ENCODE measurements at regions not wholly inside any gene's neighbourhood (a gene's known extent, or its start where the extent isn't known, plus 50 kb on each side); places are given as distances from the start of the nearest gene placed in this dataset.

- Histone ChIP-seq H3K36me3 (ENCODE audit: low read depth, missing control alignments) (no peaks in the 10 kb centered on the region), H3K27ac (no peak overlapping the region), H3K27me3 (no peaks in the 10 kb centered on the region), H3K4me3 (no peak overlapping the region), H3K9me3 (no peaks in the 10 kb centered on the region), H3K4me1 (no peaks in the 10 kb centered on the region)
- DNase-seq = no peak
- TF ChIP-seq POLR2A (IDR thresholded peaks at IDR 0.05) = no peak
- TF ChIP-seq CTCF (IDR thresholded peaks at IDR 0.05) = no peak
- intact Hi-C loops (cut with DNase I; ENCODE audit: low total_unique reads) = no loop called here
- 19 to 33% methylated on average over 1 of the region's 1 CpG for WGBS, 2 donors
Measured at GRCh38 chr3:151979906-151980305, 106.5 kb downstream of the SUCNR1 start.

GRCh38 chr3:151983538-151983937 is 110.1 kb downstream of the SUCNR1 start:
- 85 to 86% methylated on average over 7 of the region's 7 CpGs for WGBS, 2 donors
- no peaks in the 10 kb centered on the region for H3K36me3 ChIP-seq (ENCODE audit: low read depth, missing control alignments)
- H3K27ac ChIP-seq = no peak overlapping the region
- no peaks in the 10 kb centered on the region for H3K9me3 ChIP-seq
- no peaks in the 10 kb centered on the region for H3K27me3 ChIP-seq
- intact Hi-C loops (cut with DNase I; ENCODE audit: low total_unique reads) = no loop called here
- TF ChIP-seq POLR2A (IDR thresholded peaks at IDR 0.05) (no peak), CTCF (IDR thresholded peaks at IDR 0.05) (no peak)
- no peaks in the 10 kb centered on the region for H3K4me1 ChIP-seq
- no peak for DNase-seq
- H3K4me3 ChIP-seq = no peak overlapping the region

GRCh38 chr3:151985787-151986430 is 112.5 kb downstream of the SUCNR1 start:
- Histone ChIP-seq H3K36me3 (ENCODE audit: low read depth, missing control alignments) (no peaks in the 10 kb centered on the region), H3K27me3 (no peaks in the 10 kb centered on the region), H3K4me3 (no peak overlapping the region), H3K27ac (no peak overlapping the region), H3K4me1 (no peaks in the 10 kb centered on the region), H3K9me3 (no peaks in the 10 kb centered on the region)
- intact Hi-C loops (cut with DNase I; ENCODE audit: low total_unique reads) = no loop called here
- DNase-seq = no peak
- 92 to 94% methylated on average over 2 of the region's 2 CpGs for WGBS, 2 donors
- TF ChIP-seq POLR2A (IDR thresholded peaks at IDR 0.05) = no peak

- WGBS, 2 donors = 89 to 100% methylated on average over 1 of the region's 1 CpG
Measured at GRCh38 chr3:151987893-151988292, 114.5 kb downstream of the SUCNR1 start.

GRCh38 chr3:151989621-151990020 is 116.2 kb downstream of the SUCNR1 start:
- Histone ChIP-seq H3K4me3 (no peak overlapping the region), H3K9me3 (no peaks in the 10 kb centered on the region), H3K4me1 (no peaks in the 10 kb centered on the region), H3K27me3 (no peaks in the 10 kb centered on the region), H3K27ac (no peak overlapping the region), H3K36me3 (ENCODE audit: low read depth, missing control alignments) (no peaks in the 10 kb centered on the region)
- DNase-seq = no peak
- TF ChIP-seq POLR2A (IDR thresholded peaks at IDR 0.05) (no peak), CTCF (IDR thresholded peaks at IDR 0.05) (no peak)
- intact Hi-C loops (cut with DNase I; ENCODE audit: low total_unique reads) = no loop called here

More at GRCh38 chr3:151987893-151988292, 114.5 kb downstream of the SUCNR1 start:
- Histone ChIP-seq H3K36me3 (ENCODE audit: low read depth, missing control alignments) (no peaks in the 10 kb centered on the region), H3K27ac (no peak overlapping the region), H3K9me3 (no peaks in the 10 kb centered on the region), H3K27me3 (no peaks in the 10 kb centered on the region), H3K4me3 (no peak overlapping the region), H3K4me1 (no peaks in the 10 kb centered on the region)
- DNase-seq = no peak
- intact Hi-C loops (cut with DNase I; ENCODE audit: low total_unique reads) = no loop called here
- TF ChIP-seq CTCF (IDR thresholded peaks at IDR 0.05) (no peak), POLR2A (IDR thresholded peaks at IDR 0.05) (no peak)
